NCI-H510A treated with DMSO at 0.1 percent for 48 hours (cell line): ENCODE measurements at regions not wholly inside any gene's neighbourhood (a gene's known extent, or its start where the extent isn't known, plus 50 kb on each side); places are given as distances from the start of the nearest gene placed in this dataset.

Experiments
- DNase-seq: peaks from one replicate; lab custom pipeline; 2025; lab: John Stamatoyannopoulos, UW

DNA sequence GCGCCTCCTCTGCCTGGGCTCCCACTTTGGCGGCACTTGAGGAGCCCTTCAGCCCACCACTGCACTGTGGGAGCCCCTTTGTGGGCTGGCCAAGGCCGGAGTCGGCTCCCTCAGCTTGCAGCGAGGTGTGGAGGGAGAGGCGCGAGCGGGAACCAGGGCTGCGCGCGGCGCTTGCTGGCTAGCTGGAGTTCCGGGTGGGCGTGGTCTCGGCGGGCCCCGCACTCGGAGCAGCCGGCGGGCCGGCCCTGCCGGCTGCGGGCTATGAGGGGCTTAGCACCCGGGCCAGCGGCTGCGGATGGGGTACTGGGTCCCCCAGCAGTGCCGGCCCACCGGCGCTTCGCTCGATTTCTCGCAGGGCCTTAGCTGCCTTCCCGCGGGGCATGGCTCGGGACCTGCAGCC, 344.5 kb downstream of the NYAP2 start:
- DNase-seq: peak; percentile 21

DNA sequence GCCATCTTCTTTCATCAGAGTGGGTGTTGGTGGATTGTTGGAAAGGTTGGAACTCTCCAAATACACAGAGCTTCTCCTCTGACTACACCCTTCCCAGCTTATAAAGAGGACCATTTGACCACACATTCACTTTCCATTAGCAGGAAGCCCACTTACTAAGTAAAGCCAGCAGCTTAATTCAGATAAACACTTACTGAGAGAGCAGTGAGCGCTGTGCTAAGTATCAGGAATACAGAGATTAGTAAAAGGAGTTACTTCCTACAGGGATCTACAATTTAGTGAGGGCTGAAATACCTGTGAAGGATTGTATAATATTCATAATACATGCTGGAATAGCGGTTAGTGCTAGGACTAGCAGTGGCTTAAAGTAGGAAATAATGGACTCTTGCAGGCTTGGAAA, 343.0 kb downstream of the NYAP2 start:
- no peak for DNase-seq

GRCh38 chr2:225740086-225740485, 340.6 kb downstream of the NYAP2 start:
- no peak for DNase-seq

DNA sequence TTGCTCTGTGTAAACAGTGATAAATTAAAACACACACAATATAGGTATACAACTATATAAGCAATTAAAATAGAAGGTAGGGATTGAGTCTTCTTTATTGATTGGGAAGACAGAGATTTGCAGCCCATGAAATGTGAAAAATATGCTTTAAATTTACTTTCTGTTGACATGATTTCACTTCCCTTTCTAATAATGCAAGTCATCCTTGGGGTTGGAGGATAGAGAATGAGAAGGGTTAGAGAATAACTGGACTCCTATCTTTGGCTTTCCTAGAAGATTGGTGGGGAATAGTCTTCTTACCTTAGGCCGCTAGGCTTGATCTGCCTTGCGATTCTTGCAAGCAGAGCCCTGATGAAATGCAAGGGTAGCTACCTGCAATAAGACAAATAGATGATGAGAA, 339.8 kb downstream of the NYAP2 start:
- DNase-seq: no peak

DNA sequence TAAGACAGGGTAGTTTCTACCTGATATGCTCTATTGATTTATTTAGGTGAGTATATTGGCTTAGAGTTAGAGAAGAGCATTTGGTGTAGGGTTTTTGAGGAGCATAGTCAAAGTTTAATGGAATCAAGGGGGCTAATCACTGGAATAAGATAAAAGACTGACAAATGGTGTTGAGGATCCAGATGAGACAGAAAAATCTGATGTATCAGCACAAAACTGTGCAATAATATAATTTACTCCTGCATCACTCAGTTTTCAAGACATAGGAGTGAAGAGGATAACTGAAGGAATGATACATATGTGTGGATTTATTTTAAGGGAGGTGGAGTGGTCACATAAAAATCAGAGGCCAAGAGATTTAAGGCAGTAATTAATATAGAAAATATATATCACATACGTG, 339.2 kb downstream of the NYAP2 start:
- DNase-seq: no peak

GRCh38 chr2:225737556-225737955, 338.0 kb downstream of the NYAP2 start:
- DNase-seq: no peak

DNA sequence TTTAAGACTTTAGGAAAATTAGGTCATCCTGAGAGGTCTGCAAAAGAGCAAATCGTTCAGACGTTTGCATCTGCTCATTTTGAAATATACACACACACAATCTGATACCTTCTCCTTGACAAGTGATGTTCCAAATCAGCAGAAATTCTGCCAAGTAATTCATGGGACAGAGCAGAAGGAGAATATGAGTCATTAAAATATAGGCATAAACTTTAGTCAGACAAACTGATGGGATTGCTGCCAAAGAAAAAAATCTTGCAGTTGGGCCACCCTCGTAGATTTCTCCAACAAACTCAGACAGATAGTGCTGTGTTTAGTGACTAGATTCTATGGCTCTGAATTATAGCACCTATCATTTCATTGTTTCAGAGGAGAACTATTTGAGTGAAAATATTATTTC, 336.3 kb downstream of the NYAP2 start:
- no peak for DNase-seq

- no peak for DNase-seq
These were observed 326.2 kb downstream of the NYAP2 start for GRCh38 chr2:225725726-225726125.
